Thyroid gland (tissue), 4 donors: ENCODE measurements at regions not wholly inside any gene's neighbourhood (a gene's known extent, or its start where the extent isn't known, plus 50 kb on each side); places are given as distances from the start of the nearest gene placed in this dataset.

Experiments used
- POLR2A ChIP-seq, 2 donors: fragments of 450-650 bp; IDR thresholded peaks; one replicate each; pipeline ENCODE4 v1.6.1; 2017; ENCODE audit warnings: antibody characterized with exemption in 2 of 2, mild to moderate bottlenecking in 2 of 2, moderate library complexity in 1 of 2
- TF ChIP-seq, protein P1 (sequence below), 6 experiments: fragments of 200-600 bp in 3 of 6; fragments of 450-650 bp in 3 of 6; sonication (generic) in 3 of 6; IDR thresholded peaks; one replicate each; pipeline ENCODE4 v1.5.1; 2016 to 2019; ENCODE audit warnings: antibody characterized with exemption in 6 of 6, mild to moderate bottlenecking in 2 of 6, inconsistent platforms in 1 of 6, moderate library complexity in 1 of 6

DNA sequence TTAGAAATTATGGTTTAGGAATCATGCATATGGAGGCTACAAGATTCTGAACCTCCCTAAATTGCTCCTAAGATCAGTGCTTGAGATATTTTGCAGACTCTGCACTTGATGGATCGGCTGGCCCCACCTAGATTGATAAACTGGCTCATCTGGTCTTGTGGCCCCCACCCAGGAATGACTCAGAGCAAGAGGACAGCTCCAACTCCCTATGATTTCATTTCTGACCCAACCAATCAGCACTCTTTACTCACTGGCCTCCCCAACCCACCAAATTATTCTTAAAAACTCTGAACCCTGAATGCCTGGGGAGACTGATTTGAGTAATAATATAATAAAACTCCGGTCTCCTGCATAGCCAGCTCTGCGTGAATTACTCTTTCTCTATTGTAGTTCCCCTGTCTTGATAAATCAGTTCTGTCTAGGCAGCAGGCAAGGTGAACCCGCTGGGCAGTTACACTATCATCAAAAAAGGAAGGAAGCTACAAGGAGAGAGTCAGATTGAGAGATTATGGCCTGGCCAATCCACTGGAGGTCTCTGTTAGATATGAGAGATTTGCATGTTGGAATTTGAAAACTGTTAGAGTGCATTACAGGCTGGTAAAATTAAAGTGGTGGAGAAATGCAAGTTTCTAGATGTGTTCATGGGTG is 245.8 kb downstream of the CSNK2A3 start:
- TF ChIP-seq, protein P1, sequence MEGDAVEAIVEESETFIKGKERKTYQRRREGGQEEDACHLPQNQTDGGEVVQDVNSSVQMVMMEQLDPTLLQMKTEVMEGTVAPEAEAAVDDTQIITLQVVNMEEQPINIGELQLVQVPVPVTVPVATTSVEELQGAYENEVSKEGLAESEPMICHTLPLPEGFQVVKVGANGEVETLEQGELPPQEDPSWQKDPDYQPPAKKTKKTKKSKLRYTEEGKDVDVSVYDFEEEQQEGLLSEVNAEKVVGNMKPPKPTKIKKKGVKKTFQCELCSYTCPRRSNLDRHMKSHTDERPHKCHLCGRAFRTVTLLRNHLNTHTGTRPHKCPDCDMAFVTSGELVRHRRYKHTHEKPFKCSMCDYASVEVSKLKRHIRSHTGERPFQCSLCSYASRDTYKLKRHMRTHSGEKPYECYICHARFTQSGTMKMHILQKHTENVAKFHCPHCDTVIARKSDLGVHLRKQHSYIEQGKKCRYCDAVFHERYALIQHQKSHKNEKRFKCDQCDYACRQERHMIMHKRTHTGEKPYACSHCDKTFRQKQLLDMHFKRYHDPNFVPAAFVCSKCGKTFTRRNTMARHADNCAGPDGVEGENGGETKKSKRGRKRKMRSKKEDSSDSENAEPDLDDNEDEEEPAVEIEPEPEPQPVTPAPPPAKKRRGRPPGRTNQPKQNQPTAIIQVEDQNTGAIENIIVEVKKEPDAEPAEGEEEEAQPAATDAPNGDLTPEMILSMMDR (IDR thresholded peaks at IDR 0.05) = no peak
- no peak for TF ChIP-seq POLR2A (IDR thresholded peaks at IDR 0.05)
